GM12872 (cell line): ENCODE measurements at regions not wholly inside any gene's neighbourhood (a gene's known extent, or its start where the extent isn't known, plus 50 kb on each side); places are given as distances from the start of the nearest gene placed in this dataset.

Source experiments
- CTCF ChIP-seq: IDR thresholded peaks from 3 replicates; pipeline ENCODE4 v1.5.1; 2011; ENCODE audit warnings: low read depth, mild to moderate bottlenecking, low read length, moderate library complexity; ENCODE audit not compliant: insufficient read depth

- TF ChIP-seq CTCF, result no peak
Observed at GRCh38 chr16:88315543-88316105, 67.1 kb upstream of the ZNF469 start.

- TF ChIP-seq CTCF, result no peak
Observed at GRCh38 chr16:88316151-88316550, 66.6 kb upstream of the ZNF469 start.

- TF ChIP-seq CTCF, result no peak
Observed at GRCh38 chr16:88316941-88317612, 65.7 kb upstream of the ZNF469 start.

GRCh38 chr16:88317613-88317965, 65.2 kb upstream of the ZNF469 start:
- no peak for TF ChIP-seq CTCF

- TF ChIP-seq CTCF, result no peak
Observed at GRCh38 chr16:88318051-88318450, 64.7 kb upstream of the ZNF469 start.

GRCh38 chr16:88318521-88318920, 64.2 kb upstream of the ZNF469 start:
- no peak for TF ChIP-seq CTCF

GRCh38 chr16:88319116-88319965, 63.4 kb upstream of the ZNF469 start:
- TF ChIP-seq CTCF, result no peak
